ENCODE measurements at regions not wholly inside any gene's neighbourhood (a gene's known extent, or its start where the extent isn't known, plus 50 kb on each side); places are given as distances from the start of the nearest gene placed in this dataset.

GRCh38 chr3:82033186-82033585 lies 271.7 kb upstream of the GBE1 start:
- TF ChIP-seq CTCF (IDR thresholded peaks at IDR 0.05) (no peak), POLR2A (IDR thresholded peaks at IDR 0.05) (no peak)

All from upper lobe of left lung (tissue), 4 donors.